ENCODE measurements at regions not wholly inside any gene's neighbourhood (a gene's known extent, or its start where the extent isn't known, plus 50 kb on each side); places are given as distances from the start of the nearest gene placed in this dataset.

GRCh38 chr14:22184830-22185168 is 404.2 kb downstream of the DAD1 start:
- H3K9ac ChIP-seq (ENCODE audit: low read length): no peak overlapping the region
- intact Hi-C loops (cut with micrococcal nuclease): no loop called here
- no peak overlapping the region for H3K4me2 ChIP-seq (ENCODE audit: low read length)
- H3K4me1 ChIP-seq (ENCODE audit: control insufficient read depth in 1 of 2, insufficient read depth in 2 of 2, low read length in 2 of 2): no peaks in the 10 kb centered on the region
- H3K9me3 ChIP-seq (ENCODE audit: control insufficient read depth in 1 of 2, insufficient read depth in 1 of 2, low read depth in 1 of 2, low read length in 2 of 2): no peaks in the 10 kb centered on the region
- no peaks in the 10 kb centered on the region for H4K20me1 ChIP-seq (ENCODE audit: insufficient read depth)
- no peak overlapping the region for H2AFZ ChIP-seq (ENCODE audit: low read depth, low read length, poor library complexity, severe bottlenecking)
- H3K36me3 ChIP-seq (ENCODE audit: control insufficient read depth in 1 of 2, insufficient read depth in 2 of 2, low read length in 2 of 2): no peaks in the 10 kb centered on the region
- no TSS peak for BruUV-seq (replicated peaks)
- CTCF ChIA-PET: interaction anchor here (1.1 to 2.0 kb wide), 7 partner anchors 12 to 207 kb away, joined by 3 to 12 read pairs (median 3); no protein-coding TSS in a partner anchor
- no peak for DNase-seq (ENCODE audit: low read depth, low spot score)
- no peaks in the 10 kb centered on the region for H3K79me2 ChIP-seq (ENCODE audit: insufficient read depth, low read length)
- no peak overlapping the region for H3K27ac ChIP-seq (ENCODE audit: low read depth, low read length)
- no peaks in the 10 kb centered on the region for H3K9me2 ChIP-seq (ENCODE audit: insufficient read depth)
- TF ChIP-seq MAX (IDR thresholded peaks at IDR 0.05): no peak
- no peak for TF ChIP-seq CEBPB (IDR thresholded peaks at IDR 0.05; ENCODE audit: low read depth)
- TF ChIP-seq, protein P1, sequence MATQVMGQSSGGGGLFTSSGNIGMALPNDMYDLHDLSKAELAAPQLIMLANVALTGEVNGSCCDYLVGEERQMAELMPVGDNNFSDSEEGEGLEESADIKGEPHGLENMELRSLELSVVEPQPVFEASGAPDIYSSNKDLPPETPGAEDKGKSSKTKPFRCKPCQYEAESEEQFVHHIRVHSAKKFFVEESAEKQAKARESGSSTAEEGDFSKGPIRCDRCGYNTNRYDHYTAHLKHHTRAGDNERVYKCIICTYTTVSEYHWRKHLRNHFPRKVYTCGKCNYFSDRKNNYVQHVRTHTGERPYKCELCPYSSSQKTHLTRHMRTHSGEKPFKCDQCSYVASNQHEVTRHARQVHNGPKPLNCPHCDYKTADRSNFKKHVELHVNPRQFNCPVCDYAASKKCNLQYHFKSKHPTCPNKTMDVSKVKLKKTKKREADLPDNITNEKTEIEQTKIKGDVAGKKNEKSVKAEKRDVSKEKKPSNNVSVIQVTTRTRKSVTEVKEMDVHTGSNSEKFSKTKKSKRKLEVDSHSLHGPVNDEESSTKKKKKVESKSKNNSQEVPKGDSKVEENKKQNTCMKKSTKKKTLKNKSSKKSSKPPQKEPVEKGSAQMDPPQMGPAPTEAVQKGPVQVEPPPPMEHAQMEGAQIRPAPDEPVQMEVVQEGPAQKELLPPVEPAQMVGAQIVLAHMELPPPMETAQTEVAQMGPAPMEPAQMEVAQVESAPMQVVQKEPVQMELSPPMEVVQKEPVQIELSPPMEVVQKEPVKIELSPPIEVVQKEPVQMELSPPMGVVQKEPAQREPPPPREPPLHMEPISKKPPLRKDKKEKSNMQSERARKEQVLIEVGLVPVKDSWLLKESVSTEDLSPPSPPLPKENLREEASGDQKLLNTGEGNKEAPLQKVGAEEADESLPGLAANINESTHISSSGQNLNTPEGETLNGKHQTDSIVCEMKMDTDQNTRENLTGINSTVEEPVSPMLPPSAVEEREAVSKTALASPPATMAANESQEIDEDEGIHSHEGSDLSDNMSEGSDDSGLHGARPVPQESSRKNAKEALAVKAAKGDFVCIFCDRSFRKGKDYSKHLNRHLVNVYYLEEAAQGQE (IDR thresholded peaks at IDR 0.05; ENCODE audit: low read depth): no peak
- no peak for TF ChIP-seq CTCF (IDR thresholded peaks at IDR 0.05 in 2 of 3, conservative IDR thresholded peaks at IDR 0.05 in 1 of 3; ENCODE audit: borderline replicate concordance in 1 of 3, insufficient read depth in 1 of 3, low read depth in 2 of 3, low read length in 2 of 3)
- TF ChIP-seq ZFX (IDR thresholded peaks at IDR 0.05): no peak
- TF ChIP-seq JUND (IDR thresholded peaks at IDR 0.05): no peak
- no peak for TF ChIP-seq TCF7L2 (IDR thresholded peaks at IDR 0.05; ENCODE audit: borderline replicate concordance, extremely low read depth, insufficient read depth, insufficient read length)
- TF ChIP-seq ELF1 (IDR thresholded peaks at IDR 0.05; ENCODE audit: borderline replicate concordance, low read depth): no peak
- TF ChIP-seq EZH2 (IDR thresholded peaks at IDR 0.05): no peak
- RAD21 ChIA-PET (ENCODE audit: low non-redundant PET in 1 of 2, low total read pairs in 2 of 2, uncharacterized antibody in 2 of 2, unreplicated experiment in 2 of 2): no interaction called here
- ATAC-seq: no peak
- no peak overlapping the region for H3K4me3 ChIP-seq (replicated peaks in 1 of 2; ENCODE audit: low read depth in 1 of 2, low read length in 2 of 2)
- POLR2A ChIA-PET: no interaction called here
- peaks cover 37% of the 10 kb centered on the region; the same call in 1 of the 2 replicates for H3K27me3 ChIP-seq (ENCODE audit: insufficient read depth, low read length)
